Transverse colon (tissue), 4 donors: ENCODE measurements at regions not wholly inside any gene's neighbourhood (a gene's known extent, or its start where the extent isn't known, plus 50 kb on each side); places are given as distances from the start of the nearest gene placed in this dataset.

Experiments
- DNase-seq: peaks from one replicate; pipeline ENCODE4 v3.0.0-alpha.2; 2019
- H3K27ac ChIP-seq, 4 donors: fragments of 200-600 bp; sonication (generic); 2 replicates each; pipeline ENCODE4 v1.5.1; 2016 to 2018; ENCODE audit warnings: inconsistent platforms in 4 of 4
- H3K27me3 ChIP-seq: fragments of 200-600 bp; sonication (generic); 2 replicates; pipeline ENCODE4 v1.5.1; 2017; ENCODE audit warnings: inconsistent platforms
- H3K36me3 ChIP-seq, 4 donors: fragments of 200-600 bp; sonication (generic); 2 replicates each; pipeline ENCODE4 v1.5.1; 2017 to 2019; ENCODE audit warnings: inconsistent platforms in 4 of 4
- H3K4me1 ChIP-seq, 4 donors: fragments of 200-600 bp; sonication (generic); 2 replicates each; pipeline ENCODE4 v1.5.1; 2017 to 2020; ENCODE audit warnings: inconsistent platforms in 4 of 4
- H3K4me3 ChIP-seq, 4 donors: fragments of 200-600 bp; sonication (generic); 1 replicate in 1 of 4; 2 replicates in 3 of 4; pipeline versions ENCODE4 v1.5.1 to v1.6.1; 2017 to 2019; ENCODE audit warnings: inconsistent platforms in 4 of 4
- H3K9me3 ChIP-seq, 2 donors: fragments of 200-600 bp; sonication (generic); 2 replicates each; pipeline ENCODE4 v1.5.1; 2017 to 2019; ENCODE audit warnings: inconsistent platforms in 2 of 2
- CTCF ChIP-seq, 5 experiments: fragments of 200-600 bp in 3 of 5; fragments of 450-650 bp in 2 of 5; sonication (generic) in 3 of 5; IDR thresholded peaks; 1 replicate in 2 of 5; 2 replicates in 3 of 5; pipeline ENCODE4 v1.5.1; 2016 to 2017; ENCODE audit warnings: antibody characterized with exemption in 5 of 5, inconsistent platforms in 3 of 5, mild to moderate bottlenecking in 2 of 5, moderate library complexity in 1 of 5
- EP300 ChIP-seq: sonication (generic); formaldehyde crosslinking; IDR thresholded peaks from one replicate; pipeline ENCODE4 v1.6.1; 2017; ENCODE audit warnings: antibody characterized with exemption, low read depth
- POLR2A ChIP-seq: fragments of 450-650 bp; IDR thresholded peaks from one replicate; pipeline ENCODE4 v1.6.1; 2016; ENCODE audit warnings: antibody characterized with exemption, mild to moderate bottlenecking, moderate library complexity
- POLR2AphosphoS5 ChIP-seq, 3 donors: sonication (generic); formaldehyde crosslinking; IDR thresholded peaks; one replicate each; pipeline ENCODE4 v1.6.1; 2016; ENCODE audit warnings: antibody characterized with exemption in 3 of 3
- WGBS, 2 donors: methylation state at CpG; one replicate each; pipeline ENCODE4 v1.1.5; 2018; ENCODE audit warnings: low coverage in 1 of 2; 5-methylcytosine and 5-hydroxymethylcytosine counted together
- in situ Hi-C, 4 donors: fragments of 200-750 bp; cut with MboI; loops; one replicate each; pipeline versions ENCODE4 v1.15.0 to v1.15.1; 2017; ENCODE audit warnings: low sequenced_read_pairs in 3 of 4, low pct_ligation_motif_present in 1 of 4, low pct_unique_long_range_greater_than_20kb in 1 of 4
- intact Hi-C: fragments of 100-400 bp; cut with DNase I; formaldehyde crosslinking; loops from one replicate; pipeline ENCODE4 v1.15.1; 2023; ENCODE audit warnings: low total_unique reads

GRCh38 chr7:53113424-53113823, 78.0 kb downstream of the POM121L12 start:
- intact Hi-C loops: no loop called here
- in situ Hi-C loops: no loop called here
- no peak for TF ChIP-seq POLR2AphosphoS5 (IDR thresholded peaks at IDR 0.05)
- no peak for TF ChIP-seq POLR2A
- no peak for TF ChIP-seq EP300
- TF ChIP-seq CTCF (IDR thresholded peaks at IDR 0.05): no peak
- Histone ChIP-seq H3K4me3 (no peak overlapping the region), H3K36me3 (no peaks in the 10 kb centered on the region), H3K27me3 (no peaks in the 10 kb centered on the region), H3K27ac (no peak overlapping the region), H3K9me3 (no peaks in the 10 kb centered on the region), H3K4me1 (no peaks in the 10 kb centered on the region)
- DNase-seq: no peak
- 78 to 79% methylated on average over 4 of the region's 4 CpGs for WGBS, 2 donors

- Histone ChIP-seq H3K27ac (no peak overlapping the region), H3K4me3 (no peak overlapping the region), H3K27me3 (no peaks in the 10 kb centered on the region), H3K4me1 (no peaks in the 10 kb centered on the region), H3K36me3 (no peaks in the 10 kb centered on the region), H3K9me3 (no peaks in the 10 kb centered on the region)
- no peak for TF ChIP-seq CTCF (IDR thresholded peaks at IDR 0.05)
- TF ChIP-seq POLR2A: no peak
- no peak for TF ChIP-seq POLR2AphosphoS5 (IDR thresholded peaks at IDR 0.05)
- no peak for TF ChIP-seq EP300
- DNase-seq: no peak
- 56 to 76% methylated on average over 2 to 4 of the region's 4 CpGs for WGBS, 2 donors
- intact Hi-C loops (no loop called here), in situ Hi-C loops (no loop called here)
Measured at GRCh38 chr7:53119514-53119941, 84.1 kb downstream of the POM121L12 start.

GRCh38 chr7:53121374-53121773, 85.9 kb downstream of the POM121L12 start:
- no peak for DNase-seq
- Histone ChIP-seq H3K4me3 (no peak overlapping the region), H3K27ac (no peak overlapping the region), H3K27me3 (no peaks in the 10 kb centered on the region), H3K9me3 (no peaks in the 10 kb centered on the region), H3K4me1 (no peaks in the 10 kb centered on the region), H3K36me3 (no peaks in the 10 kb centered on the region)
- TF ChIP-seq POLR2A (no peak), CTCF (IDR thresholded peaks at IDR 0.05) (no peak), POLR2AphosphoS5 (IDR thresholded peaks at IDR 0.05) (no peak), EP300 (no peak)
- intact Hi-C loops (no loop called here), in situ Hi-C loops (no loop called here)
- 84 to 100% methylated on average over 4 of the region's 4 CpGs for WGBS, 2 donors

- Histone ChIP-seq H3K4me3 (no peak overlapping the region), H3K27ac (no peak overlapping the region), H3K36me3 (no peaks in the 10 kb centered on the region), H3K4me1 (no peaks in the 10 kb centered on the region), H3K27me3 (no peaks in the 10 kb centered on the region), H3K9me3 (no peaks in the 10 kb centered on the region)
- intact Hi-C loops (no loop called here), in situ Hi-C loops (no loop called here)
- WGBS, 2 donors: 79 to 88% methylated on average over 1 of the region's 1 CpG
- no peak for TF ChIP-seq CTCF (IDR thresholded peaks at IDR 0.05)
- no peak for TF ChIP-seq EP300
- no peak for TF ChIP-seq POLR2AphosphoS5 (IDR thresholded peaks at IDR 0.05)
- no peak for DNase-seq
Measured at GRCh38 chr7:53131697-53132096, 96.3 kb downstream of the POM121L12 start.
